Retinal pigment epithelial cell (primary cell): ENCODE measurements at regions not wholly inside any gene's neighbourhood (a gene's known extent, or its start where the extent isn't known, plus 50 kb on each side); places are given as distances from the start of the nearest gene placed in this dataset.

ENCODE experiments used
- DNase-seq: peaks from one replicate; pipeline ENCODE4 v3.0.0-alpha.2; 2010; ENCODE audit warnings: low read depth
- H3K4me3 ChIP-seq: 2 replicates; pipeline ENCODE4 v1.5.1; 2011; ENCODE audit warnings: mild to moderate bottlenecking, low read length, control low read depth, moderate library complexity
- TF ChIP-seq, protein P1 (sequence below): conservative IDR thresholded peaks from 2 replicates; pipeline ENCODE4 v1.5.1; 2011; ENCODE audit warnings: low read depth, low read length, control low read depth, inconsistent platforms

DNA sequence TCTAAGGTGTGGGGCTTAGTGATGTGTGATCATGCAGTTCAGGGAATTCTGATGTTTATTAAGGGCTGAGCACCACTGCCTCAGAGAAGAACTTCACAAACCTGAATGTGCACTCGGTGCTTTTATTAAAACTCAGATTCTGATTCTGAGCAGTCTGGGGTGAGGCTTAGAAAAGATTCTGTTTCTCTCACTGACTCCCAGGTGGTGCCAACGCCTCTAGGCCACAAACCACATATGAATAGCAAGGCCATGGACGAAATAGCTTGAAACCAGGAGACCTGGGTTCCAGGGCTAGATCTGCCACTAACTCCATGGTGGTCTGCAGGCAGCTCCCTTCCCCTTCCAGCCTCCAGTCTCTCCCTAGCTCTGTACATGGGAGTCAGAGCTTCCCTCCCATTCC lies 169.1 kb downstream of the HS3ST3B1 start:
- no peak overlapping the region for H3K4me3 ChIP-seq
- TF ChIP-seq, protein P1, sequence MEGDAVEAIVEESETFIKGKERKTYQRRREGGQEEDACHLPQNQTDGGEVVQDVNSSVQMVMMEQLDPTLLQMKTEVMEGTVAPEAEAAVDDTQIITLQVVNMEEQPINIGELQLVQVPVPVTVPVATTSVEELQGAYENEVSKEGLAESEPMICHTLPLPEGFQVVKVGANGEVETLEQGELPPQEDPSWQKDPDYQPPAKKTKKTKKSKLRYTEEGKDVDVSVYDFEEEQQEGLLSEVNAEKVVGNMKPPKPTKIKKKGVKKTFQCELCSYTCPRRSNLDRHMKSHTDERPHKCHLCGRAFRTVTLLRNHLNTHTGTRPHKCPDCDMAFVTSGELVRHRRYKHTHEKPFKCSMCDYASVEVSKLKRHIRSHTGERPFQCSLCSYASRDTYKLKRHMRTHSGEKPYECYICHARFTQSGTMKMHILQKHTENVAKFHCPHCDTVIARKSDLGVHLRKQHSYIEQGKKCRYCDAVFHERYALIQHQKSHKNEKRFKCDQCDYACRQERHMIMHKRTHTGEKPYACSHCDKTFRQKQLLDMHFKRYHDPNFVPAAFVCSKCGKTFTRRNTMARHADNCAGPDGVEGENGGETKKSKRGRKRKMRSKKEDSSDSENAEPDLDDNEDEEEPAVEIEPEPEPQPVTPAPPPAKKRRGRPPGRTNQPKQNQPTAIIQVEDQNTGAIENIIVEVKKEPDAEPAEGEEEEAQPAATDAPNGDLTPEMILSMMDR, result no peak
- DNase-seq, result no peak

DNA sequence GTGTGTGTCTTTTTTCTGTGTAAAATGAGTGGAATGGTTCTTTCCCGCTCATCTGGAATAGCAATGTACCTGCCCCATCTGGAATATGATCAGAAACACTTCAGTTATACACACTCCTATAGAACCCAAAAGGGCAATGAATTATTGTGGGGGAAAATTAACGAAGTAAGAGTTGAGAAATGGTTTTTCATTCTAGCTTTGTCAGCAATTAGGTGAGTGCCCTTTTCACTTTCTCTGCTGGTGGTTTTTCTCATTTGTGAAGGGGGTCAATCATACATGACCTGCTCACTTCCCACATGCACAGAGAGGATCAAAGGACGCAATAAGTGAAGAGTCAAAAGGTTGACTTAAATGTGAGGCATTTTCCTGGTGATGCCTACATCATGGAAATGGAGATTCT lies 168.0 kb downstream of the HS3ST3B1 start:
- no peak overlapping the region for H3K4me3 ChIP-seq
- TF ChIP-seq, protein P1, result no peak
- DNase-seq, result no peak

DNA sequence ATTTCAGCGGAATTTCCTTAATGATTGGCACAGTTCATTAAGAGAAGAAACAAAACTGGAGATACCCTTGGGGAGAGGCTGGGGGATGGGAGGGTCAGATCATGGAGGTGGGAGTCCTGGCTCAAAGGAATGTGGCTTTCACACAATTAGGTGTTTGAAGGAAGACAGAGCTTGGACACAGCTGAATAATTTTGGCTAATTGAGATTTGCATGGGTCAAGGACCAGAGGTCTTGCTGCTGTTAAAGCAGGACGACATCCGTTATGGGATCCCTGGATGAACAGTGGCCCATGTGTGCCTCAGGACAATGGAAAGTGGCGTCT lies 160.3 kb downstream of the HS3ST3B1 start:
- no peak for DNase-seq
- TF ChIP-seq, protein P1, result no peak
- no peak overlapping the region for H3K4me3 ChIP-seq

DNA sequence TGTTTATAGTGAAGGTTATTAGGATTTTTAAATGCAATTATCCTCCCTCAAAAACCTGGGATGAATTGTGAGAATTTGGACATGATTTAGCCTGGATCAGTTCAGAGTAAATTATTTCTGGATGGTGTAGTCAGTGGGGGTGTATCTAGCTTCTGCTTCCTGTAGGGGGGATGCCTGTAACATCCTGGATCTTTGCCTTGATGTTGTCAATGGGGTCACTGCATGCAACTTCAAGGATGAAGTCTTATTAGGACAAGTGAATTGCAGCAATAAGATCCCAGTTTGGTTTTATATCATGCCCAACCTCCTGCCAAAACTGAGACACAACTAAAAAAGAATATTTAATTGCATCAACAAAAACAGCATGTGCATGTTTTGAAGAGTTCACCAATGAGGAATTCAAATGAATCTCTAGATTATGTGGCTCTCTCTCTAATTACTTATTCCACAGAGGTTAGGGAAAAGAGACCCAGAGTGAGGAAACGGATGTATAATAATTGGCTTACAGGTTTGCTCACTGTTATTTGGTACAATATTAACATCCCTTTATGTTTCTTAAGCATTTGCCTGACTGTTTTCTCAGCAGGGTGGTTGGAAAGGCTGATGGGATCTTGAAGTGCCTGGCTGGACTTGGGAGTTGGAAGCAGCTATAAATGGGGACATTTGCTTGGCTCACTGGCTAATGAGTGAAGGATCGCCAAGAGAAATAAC lies 159.8 kb downstream of the HS3ST3B1 start:
- no peak for DNase-seq
- TF ChIP-seq, protein P1, result no peak
- no peak overlapping the region for H3K4me3 ChIP-seq

DNA sequence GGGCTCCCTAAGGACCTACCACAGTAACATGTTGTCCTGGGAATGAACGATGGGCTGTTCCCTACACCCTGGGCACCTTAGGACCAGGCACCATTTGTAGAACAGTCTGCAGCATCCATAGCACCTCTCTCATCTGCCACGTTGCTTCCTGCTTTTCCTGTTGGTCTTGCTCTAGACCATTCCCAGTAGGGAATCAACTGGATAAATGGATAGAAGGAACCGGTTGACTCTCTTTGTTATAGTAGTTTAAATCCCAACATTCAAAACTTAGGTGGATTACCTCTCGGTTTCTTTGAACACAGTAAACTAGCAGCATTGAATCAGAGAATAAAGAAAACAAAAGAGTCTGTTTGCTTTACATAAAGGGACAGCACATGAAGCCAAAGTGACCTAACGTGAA lies 159.1 kb downstream of the HS3ST3B1 start:
- TF ChIP-seq, protein P1, result no peak

DNA sequence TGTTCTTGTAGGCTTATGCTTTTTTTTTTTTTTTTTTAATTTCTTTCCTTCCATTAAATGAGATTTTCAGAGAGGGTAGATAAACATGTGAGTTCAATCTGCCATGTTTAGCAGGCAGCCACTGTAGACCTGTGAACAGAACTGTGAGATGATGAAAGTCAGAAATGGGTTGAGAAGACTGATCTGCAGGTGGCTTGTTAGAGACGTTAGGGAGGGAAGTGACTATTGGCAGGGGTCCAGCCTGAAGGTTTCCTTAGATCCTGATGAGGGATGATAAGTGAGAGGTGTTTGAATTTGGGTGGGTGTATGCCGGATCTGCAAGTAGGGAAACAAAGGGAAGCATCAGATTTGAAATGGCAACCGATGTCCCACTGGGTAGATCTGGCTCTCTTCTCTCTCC lies 157.8 kb downstream of the HS3ST3B1 start:
- TF ChIP-seq, protein P1, result no peak
- no peak for DNase-seq
- H3K4me3 ChIP-seq, result no peak overlapping the region

More for the DNA sequence above, 159.1 kb downstream of the HS3ST3B1 start:
- no peak overlapping the region for H3K4me3 ChIP-seq
- DNase-seq, result no peak

DNA sequence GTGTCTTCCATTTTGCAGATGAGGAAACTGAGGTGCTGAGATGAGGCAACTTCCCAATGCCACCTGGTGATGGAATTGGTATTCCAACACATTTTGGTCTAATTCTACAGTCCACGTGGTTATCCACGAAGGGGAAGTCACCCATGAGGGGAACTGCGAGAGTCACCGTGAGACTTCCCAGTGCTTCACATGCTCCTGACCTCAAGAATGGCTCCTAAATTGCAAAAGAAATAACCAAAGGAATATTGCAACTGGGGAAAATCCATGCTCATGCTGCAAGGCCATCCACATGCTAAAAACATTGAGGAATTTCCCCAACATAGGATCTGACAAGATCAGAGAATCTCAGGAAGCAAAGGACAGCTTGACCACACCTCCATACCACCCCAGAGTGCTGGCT lies 153.9 kb downstream of the HS3ST3B1 start:
- H3K4me3 ChIP-seq, result no peak overlapping the region
- DNase-seq, result no peak
- TF ChIP-seq, protein P1, result no peak
